GM19025 (cell line): ENCODE measurements at regions not wholly inside any gene's neighbourhood (a gene's known extent, or its start where the extent isn't known, plus 50 kb on each side); places are given as distances from the start of the nearest gene placed in this dataset.
"Not testable (repeated sequence)": the region's sequence is repeated elsewhere in the genome, so short reads cannot be mapped to it uniquely, and the experiment has no call there.

Source experiments
- ATAC-seq: cut with Tn5 transposase; IDR thresholded peaks from one replicate; pipeline ENCODE4 v1.9.1; 2021; ENCODE audit warnings: mild to moderate bottlenecking, low read depth, moderate library complexity; ENCODE audit not compliant: unreplicated experiment

GRCh38 chr15:47877836-47878235, 160.5 kb downstream of the SEMA6D start:
- ATAC-seq = no peak

- ATAC-seq = no peak
Measured at GRCh38 chr15:47885920-47886319, 168.6 kb downstream of the SEMA6D start.

- ATAC-seq = no peak
Measured at GRCh38 chr15:47887241-47887800, 170.0 kb downstream of the SEMA6D start.

- no peak for ATAC-seq
Measured at GRCh38 chr15:47888385-47889100, 171.2 kb downstream of the SEMA6D start.

- no peak for ATAC-seq
Measured at GRCh38 chr15:47890397-47891150, 173.3 kb downstream of the SEMA6D start.

GRCh38 chr15:47897525-47897924, 180.2 kb downstream of the SEMA6D start:
- no peak for ATAC-seq

GRCh38 chr15:47900751-47901150, 183.4 kb downstream of the SEMA6D start:
- no peak for ATAC-seq

GRCh38 chr15:47903368-47903767, 186.1 kb downstream of the SEMA6D start:
- ATAC-seq = no peak

GRCh38 chr15:47908486-47908885, 191.2 kb downstream of the SEMA6D start:
- ATAC-seq = no peak

- ATAC-seq = no peak
Measured at GRCh38 chr15:47908950-47909670, 191.8 kb downstream of the SEMA6D start.

- not testable (repeated sequence) for ATAC-seq
Measured at GRCh38 chr15:47912910-47913309, 195.6 kb downstream of the SEMA6D start.

GRCh38 chr15:47917881-47918280, 200.6 kb downstream of the SEMA6D start:
- ATAC-seq = no peak

GRCh38 chr15:47918877-47919276, 201.6 kb downstream of the SEMA6D start:
- ATAC-seq = no peak

- ATAC-seq = no peak
Measured at GRCh38 chr15:47924381-47924780, 196.4 kb upstream of the SLC24A5 start.

- no peak for ATAC-seq
Measured at GRCh38 chr15:47929138-47929803, 191.5 kb upstream of the SLC24A5 start.

GRCh38 chr15:47932261-47932660, 188.5 kb upstream of the SLC24A5 start:
- no peak for ATAC-seq

- no peak for ATAC-seq
Measured at GRCh38 chr15:47932951-47933641, 187.7 kb upstream of the SLC24A5 start.

GRCh38 chr15:47933865-47934264, 186.9 kb upstream of the SLC24A5 start:
- ATAC-seq = no peak

GRCh38 chr15:47934342-47934741, 186.4 kb upstream of the SLC24A5 start:
- no peak for ATAC-seq

- no peak for ATAC-seq
Measured at GRCh38 chr15:47937834-47938233, 183.0 kb upstream of the SLC24A5 start.
